PC-3 (cell line): ENCODE measurements at regions not wholly inside any gene's neighbourhood (a gene's known extent, or its start where the extent isn't known, plus 50 kb on each side); places are given as distances from the start of the nearest gene placed in this dataset.
A peak's percentile ranks its signal among the peaks of the same experiment; 100 is the strongest.

Experiments used
- ATAC-seq: fragments of 200-7000 bp; cut with Tn5 transposase; 2 replicates; pipeline ENCODE4 v1.9.1; 2020; ENCODE audit warnings: mild to moderate bottlenecking, moderate library complexity
- BruUV-seq: library from RNA; stranded (reverse); fragments of 400-500 nt; replicated peaks from 2 replicates; lab custom pipeline; 2021; lab: Mats Ljungman, UMichigan
- CTCF ChIA-PET: fragments of 300-600 bp; sonication (Branson Sonifier 250); formaldehyde crosslinking; loops from one replicate; lab custom pipeline; 2022; ENCODE audit warnings: antibody characterized with exemption; lab: Charles Lee
- POLR2A ChIA-PET: fragments of 300-600 bp; sonication (Branson Sonifier 250); formaldehyde crosslinking; loops from one replicate; lab custom pipeline; 2022; ENCODE audit warnings: antibody characterized with exemption; ENCODE audit not compliant: unreplicated experiment; lab: Charles Lee
- DNase-seq: peaks from one replicate; pipeline ENCODE4 v3.0.0-alpha.2; 2015
- H2AFZ ChIP-seq: fragments of 300-600 bp; sonication (generic); 2 replicates; pipeline ENCODE4 v1.6.0; 2016; ENCODE audit warnings: antibody characterized with exemption, low read length
- H3F3A ChIP-seq: fragments of 300-600 bp; sonication (generic); one replicate; pipeline ENCODE4 v1.6.0; 2017; ENCODE audit warnings: antibody characterized with exemption, low read length, control low read depth, mild to moderate bottlenecking; ENCODE audit not compliant: unreplicated experiment
- H3K27ac ChIP-seq: fragments of 300-600 bp; sonication (generic); 2 replicates; pipeline ENCODE4 v1.5.1; 2016; ENCODE audit warnings: mild to moderate bottlenecking, low read length
- H3K27me3 ChIP-seq: fragments of 300-600 bp; sonication (generic); 2 replicates; pipeline ENCODE4 v1.6.1; 2016; ENCODE audit warnings: low read length, mixed read lengths
- H3K36me3 ChIP-seq: fragments of 300-600 bp; sonication (generic); 2 replicates; pipeline ENCODE4 v1.6.1; 2016; ENCODE audit warnings: low read depth, mixed run types, low read length, mixed read lengths
- H3K4me1 ChIP-seq: fragments of 300-600 bp; sonication (generic); 2 replicates; pipeline ENCODE4 v1.5.1; 2016; ENCODE audit warnings: low read length; ENCODE audit not compliant: insufficient read depth
- H3K4me2 ChIP-seq: fragments of 300-600 bp; sonication (generic); 2 replicates; pipeline ENCODE4 v1.6.0; 2016; ENCODE audit warnings: low read length
- H3K4me3 ChIP-seq: fragments of 300-600 bp; sonication (generic); 2 replicates; pipeline ENCODE4 v1.5.1; 2016; ENCODE audit warnings: mild to moderate bottlenecking, low read length, mixed read lengths
- H3K79me2 ChIP-seq: fragments of 300-600 bp; sonication (generic); 2 replicates; pipeline ENCODE4 v1.6.1; 2017; ENCODE audit warnings: low read length, mixed read lengths
- H3K9ac ChIP-seq: fragments of 300-600 bp; sonication (generic); 2 replicates; pipeline ENCODE4 v1.6.0; 2016; ENCODE audit warnings: mild to moderate bottlenecking, low read length
- H3K9me2 ChIP-seq: fragments of 300-600 bp; sonication (generic); replicated peaks from 2 replicates; pipeline ENCODE4 v1.6.1; 2016; ENCODE audit warnings: mixed run types, low read length, mixed read lengths
- H3K9me3 ChIP-seq: fragments of 300-600 bp; sonication (generic); 2 replicates; pipeline ENCODE4 v1.6.1; 2016; ENCODE audit warnings: low read length, mixed read lengths
- H4K20me1 ChIP-seq: fragments of 300-600 bp; sonication (generic); 2 replicates; pipeline ENCODE4 v1.6.1; 2016; ENCODE audit warnings: low read length, mixed read lengths
- CTCF ChIP-seq: fragments of 300-600 bp; sonication (generic); conservative IDR thresholded peaks from 2 replicates; pipeline ENCODE4 v1.5.1; 2017; ENCODE audit warnings: antibody characterized with exemption, low read depth, mild to moderate bottlenecking, low read length
- EZH2 ChIP-seq: fragments of 300-600 bp; sonication (generic); IDR thresholded peaks from one replicate; pipeline ENCODE4 v1.6.1; 2017; ENCODE audit warnings: antibody characterized with exemption, mild to moderate bottlenecking, low read length; ENCODE audit not compliant: unreplicated experiment
- EZH2phosphoT487 ChIP-seq: fragments of 300-600 bp; sonication (generic); IDR thresholded peaks from 2 replicates; pipeline ENCODE4 v1.6.1; 2018; ENCODE audit warnings: mild to moderate bottlenecking, antibody characterized with exemption, low read length, borderline replicate concordance
- intact Hi-C: fragments of 100-400 bp; cut with micrococcal nuclease; formaldehyde crosslinking; loops from 2 replicates; pipeline ENCODE4 v1.9.0; 2023

- ATAC-seq (no peak), DNase-seq (no peak)
- intact Hi-C loops = no loop called here
- no peaks in the 10 kb centered on the region for H4K20me1 ChIP-seq
- no peaks in the 10 kb centered on the region for H3F3A ChIP-seq
- POLR2A ChIA-PET = interaction anchor here (0.7 kb wide), 1 partner anchor 14 kb away, joined by 3 read pairs; no protein-coding TSS in a partner anchor
- no peak overlapping the region for H3K4me2 ChIP-seq
- no peaks in the 10 kb centered on the region for H3K27me3 ChIP-seq
- CTCF ChIA-PET = no interaction called here
- H2AFZ ChIP-seq = no peak overlapping the region
- H3K9me3 ChIP-seq = no peaks in the 10 kb centered on the region
- H3K27ac ChIP-seq = no peak overlapping the region
- no peak overlapping the region for H3K9ac ChIP-seq
- TF ChIP-seq CTCF = no peak
- no peak for TF ChIP-seq EZH2phosphoT487
- no peak for TF ChIP-seq EZH2
- H3K9me2 ChIP-seq = no peaks in the 10 kb centered on the region
- H3K36me3 ChIP-seq = no peaks in the 10 kb centered on the region
- H3K4me3 ChIP-seq = no peak overlapping the region
- H3K4me1 ChIP-seq = no peaks in the 10 kb centered on the region
- H3K79me2 ChIP-seq = no peaks in the 10 kb centered on the region
- BruUV-seq = no TSS peak
Observed at GRCh38 chr4:122293374-122294365, 85.1 kb upstream of the ADAD1 start.

GRCh38 chr4:122297694-122298093, 81.1 kb upstream of the ADAD1 start:
- Histone ChIP-seq H3K27me3 (no peaks in the 10 kb centered on the region), H3K9me2 (no peaks in the 10 kb centered on the region), H3K27ac (no peak overlapping the region), H3K4me2 (no peak overlapping the region), H4K20me1 (no peaks in the 10 kb centered on the region), H3K9ac (no peak overlapping the region), H3F3A (no peaks in the 10 kb centered on the region), H3K36me3 (no peaks in the 10 kb centered on the region), H3K9me3 (no peaks in the 10 kb centered on the region), H2AFZ (no peak overlapping the region), H3K4me1 (no peaks in the 10 kb centered on the region), H3K4me3 (no peak overlapping the region), H3K79me2 (no peaks in the 10 kb centered on the region)
- ChIA-PET POLR2A (no interaction called here), CTCF (no interaction called here)
- TF ChIP-seq EZH2 (no peak), CTCF (no peak), EZH2phosphoT487 (no peak)
- intact Hi-C loops = no loop called here
- no TSS peak for BruUV-seq
- ATAC-seq = no peak
- DNase-seq = no peak

GRCh38 chr4:122300776-122301175, 78.0 kb upstream of the ADAD1 start:
- CTCF ChIA-PET = interaction anchor here (0.6 kb wide), 1 partner anchor 148 kb away, joined by 3 read pairs; no protein-coding TSS in a partner anchor
- Histone ChIP-seq H3K4me3 (no peak overlapping the region), H3F3A (no peaks in the 10 kb centered on the region), H3K4me1 (no peaks in the 10 kb centered on the region), H3K9me2 (no peaks in the 10 kb centered on the region), H2AFZ (no peak overlapping the region), H3K27ac (no peak overlapping the region), H3K36me3 (no peaks in the 10 kb centered on the region), H3K9ac (no peak overlapping the region), H3K79me2 (no peaks in the 10 kb centered on the region), H3K9me3 (no peaks in the 10 kb centered on the region), H3K27me3 (no peaks in the 10 kb centered on the region), H3K4me2 (no peak overlapping the region), H4K20me1 (no peaks in the 10 kb centered on the region)
- no peak for ATAC-seq
- POLR2A ChIA-PET = no interaction called here
- intact Hi-C loops = no loop called here
- DNase-seq = no peak
- TF ChIP-seq EZH2phosphoT487 (no peak), CTCF (peak; percentile 34; the same call in 1 of the 2 replicates), EZH2 (no peak)
- no TSS peak for BruUV-seq
